Dedifferentiated amniotic fluid mesenchymal stem cell (primary cell): ENCODE measurements at regions not wholly inside any gene's neighbourhood (a gene's known extent, or its start where the extent isn't known, plus 50 kb on each side); places are given as distances from the start of the nearest gene placed in this dataset.
A peak's percentile ranks its signal among the peaks of the same experiment; 100 is the strongest.

Source experiments
- DNase-seq: peaks from one replicate; pipeline ENCODE4 v3.0.0-alpha.2; 2016; ENCODE audit errors: extremely low spot score

- no peak for DNase-seq
Measured at GRCh38 chr4:156595041-156595440, 376.6 kb downstream of the PDGFC start.

- DNase-seq = no peak
Measured at GRCh38 chr4:156594624-156595023, 377.0 kb downstream of the PDGFC start.

GRCh38 chr4:156593464-156593863 lies 378.1 kb downstream of the PDGFC start:
- DNase-seq = no peak

- no peak for DNase-seq
Measured at GRCh38 chr4:156591679-156592078, 379.9 kb downstream of the PDGFC start.

- DNase-seq = no peak
Measured at GRCh38 chr4:156584100-156584499, 387.5 kb downstream of the PDGFC start.

- DNase-seq = no peak
Measured at GRCh38 chr4:156583265-156583664, 388.3 kb downstream of the PDGFC start.

GRCh38 chr4:156581282-156582063 lies 390.1 kb downstream of the PDGFC start:
- DNase-seq = no peak

- DNase-seq = no peak
Measured at GRCh38 chr4:156578713-156579112, 392.9 kb downstream of the PDGFC start.

GRCh38 chr4:156578005-156578404 lies 393.6 kb downstream of the PDGFC start:
- no peak for DNase-seq

- no peak for DNase-seq
Measured at GRCh38 chr4:156576946-156577345, 394.7 kb downstream of the PDGFC start.

- no peak for DNase-seq
Measured at GRCh38 chr4:156575430-156576073, 396.0 kb downstream of the PDGFC start.

- no peak for DNase-seq
Measured at GRCh38 chr4:156571146-156571545, 400.5 kb downstream of the PDGFC start.

- DNase-seq = no peak
Measured at GRCh38 chr4:156569535-156569934, 402.1 kb downstream of the PDGFC start.

- DNase-seq = no peak
Measured at GRCh38 chr4:156568484-156568883, 403.1 kb downstream of the PDGFC start.

- DNase-seq = peak; percentile 26
Measured at GRCh38 chr4:156568041-156568440, 403.6 kb downstream of the PDGFC start.

GRCh38 chr4:156560701-156561100 lies 410.9 kb downstream of the PDGFC start:
- no peak for DNase-seq

GRCh38 chr4:156559346-156559745 lies 412.3 kb downstream of the PDGFC start:
- no peak for DNase-seq

GRCh38 chr4:156558373-156559025 lies 413.1 kb downstream of the PDGFC start:
- no peak for DNase-seq

- no peak for DNase-seq
Measured at GRCh38 chr4:156557920-156558319, 413.7 kb downstream of the PDGFC start.

- no peak for DNase-seq
Measured at GRCh38 chr4:156556336-156556735, 415.3 kb downstream of the PDGFC start.

- no peak for DNase-seq
Measured at GRCh38 chr4:156553659-156554058, 417.9 kb downstream of the PDGFC start.

GRCh38 chr4:156547891-156548290 lies 423.7 kb downstream of the PDGFC start:
- DNase-seq = no peak

- peak; percentile 84 for DNase-seq
Measured at GRCh38 chr4:156547439-156547838, 424.2 kb downstream of the PDGFC start.
